ENCODE measurements at regions not wholly inside any gene's neighbourhood (a gene's known extent, or its start where the extent isn't known, plus 50 kb on each side); places are given as distances from the start of the nearest gene placed in this dataset.

GRCh38 chr3:162780313-162780712 is 1283.7 kb downstream of the OTOL1 start:
- Histone ChIP-seq H3K27me3 (no peaks in the 10 kb centered on the region), H3K27ac (no peak overlapping the region), H3K36me3 (replicated peaks in 1 of 2) (no peaks in the 10 kb centered on the region), H3K4me1 (replicated peaks in 1 of 2) (no peaks in the 10 kb centered on the region), H3K4me3 (no peak overlapping the region), H3K9me3 (replicated peaks in 1 of 3) (peaks cover 0 to 12% (median 0%) of the 10 kb centered on the region in 3 donors)
- intact Hi-C loops (cut with DNase I), result no loop called here
- TF ChIP-seq CTCF (IDR thresholded peaks at IDR 0.05) (no peak), POLR2A (IDR thresholded peaks at IDR 0.05) (no peak)
- DNase-seq, result no peak

GRCh38 chr3:162799910-162800309 is 1303.3 kb downstream of the OTOL1 start:
- TF ChIP-seq CTCF (IDR thresholded peaks at IDR 0.05) (no peak), POLR2A (IDR thresholded peaks at IDR 0.05) (no peak)
- H3K36me3 ChIP-seq (replicated peaks in 1 of 2), result no peaks in the 10 kb centered on the region
- no peaks in the 10 kb centered on the region for H3K27me3 ChIP-seq
- no peaks in the 10 kb centered on the region for H3K9me3 ChIP-seq (replicated peaks in 1 of 3)
- 53 to 68% (median 61%) methylated on average over 2 of the region's 2 CpGs; no CpG with 5 or more reads in 1 of the 4 donors for WGBS, 4 donors
- no peak overlapping the region for H3K4me3 ChIP-seq
- intact Hi-C loops (cut with DNase I), result no loop called here
- no peaks in the 10 kb centered on the region for H3K4me1 ChIP-seq (replicated peaks in 1 of 2)
- H3K27ac ChIP-seq, result no peak overlapping the region
- no peak for DNase-seq

GRCh38 chr3:162802228-162802965 is 1305.8 kb downstream of the OTOL1 start:
- TF ChIP-seq CTCF (IDR thresholded peaks at IDR 0.05) (no peak), POLR2A (IDR thresholded peaks at IDR 0.05) (no peak)

GRCh38 chr3:162810776-162811175 is 1314.2 kb downstream of the OTOL1 start:
- no peak overlapping the region for H3K4me3 ChIP-seq
- no peak for DNase-seq
- H3K27me3 ChIP-seq, result no peaks in the 10 kb centered on the region
- no peaks in the 10 kb centered on the region for H3K4me1 ChIP-seq (replicated peaks in 1 of 2)
- no peak overlapping the region for H3K27ac ChIP-seq
- H3K9me3 ChIP-seq (replicated peaks in 1 of 3), result no peaks in the 10 kb centered on the region
- intact Hi-C loops (cut with DNase I), result no loop called here
- no peaks in the 10 kb centered on the region for H3K36me3 ChIP-seq (replicated peaks in 1 of 2)
- TF ChIP-seq CTCF (IDR thresholded peaks at IDR 0.05), result no peak
- no peak for TF ChIP-seq POLR2A (IDR thresholded peaks at IDR 0.05)

More at GRCh38 chr3:162802228-162802965, 1305.8 kb downstream of the OTOL1 start:
- H3K4me3 ChIP-seq, result no peak overlapping the region
- WGBS, 4 donors, result 81 to 90% (median 89%) methylated on average over 4 of the region's 4 CpGs; no CpG with 5 or more reads in 1 of the 4 donors
- no peak overlapping the region for H3K27ac ChIP-seq
- DNase-seq, result no peak
- no peaks in the 10 kb centered on the region for H3K27me3 ChIP-seq
- no peaks in the 10 kb centered on the region for H3K9me3 ChIP-seq (replicated peaks in 1 of 3)
- H3K4me1 ChIP-seq (replicated peaks in 1 of 2), result no peaks in the 10 kb centered on the region
- intact Hi-C loops (cut with DNase I), result no loop called here
- no peaks in the 10 kb centered on the region for H3K36me3 ChIP-seq (replicated peaks in 1 of 2)
